Stimulated activated CD8-positive, alpha-beta memory T cell treated with anti-CD3 and anti-CD28 coated beads, Interleukin-4, amount 100 ng/mL, for 48 hours (primary cell): ENCODE measurements at regions not wholly inside any gene's neighbourhood (a gene's known extent, or its start where the extent isn't known, plus 50 kb on each side); places are given as distances from the start of the nearest gene placed in this dataset.
"Not testable (repeated sequence)": the region's sequence is repeated elsewhere in the genome, so short reads cannot be mapped to it uniquely, and the experiment has no call there.

Source experiments
- DNase-seq: peaks from one replicate; pipeline ENCODE4 v3.0.0-alpha.2; 2020

GRCh38 chr13:18992791-18993190, 188.8 kb downstream of the TUBA3C start:
- DNase-seq, result no peak

- DNase-seq, result no peak
These were observed 190.6 kb downstream of the TUBA3C start for GRCh38 chr13:18991060-18991459.

GRCh38 chr13:18978447-18978846, 203.2 kb downstream of the TUBA3C start:
- no peak for DNase-seq

- no peak for DNase-seq
These were observed 203.8 kb downstream of the TUBA3C start for GRCh38 chr13:18977857-18978256.

- DNase-seq, result no peak
These were observed 209.9 kb downstream of the TUBA3C start for GRCh38 chr13:18971576-18972219.

- DNase-seq, result no peak
These were observed 216.2 kb downstream of the TUBA3C start for GRCh38 chr13:18965347-18965855.

GRCh38 chr13:18964942-18965341, 216.7 kb downstream of the TUBA3C start:
- no peak for DNase-seq

- DNase-seq, result not testable (repeated sequence)
These were observed 217.9 kb downstream of the TUBA3C start for GRCh38 chr13:18963684-18964083.

- DNase-seq, result no peak
These were observed 219.4 kb downstream of the TUBA3C start for GRCh38 chr13:18962168-18962734.

- DNase-seq, result no peak
These were observed 220.1 kb downstream of the TUBA3C start for GRCh38 chr13:18961383-18962117.

- no peak for DNase-seq
These were observed 220.9 kb downstream of the TUBA3C start for GRCh38 chr13:18960637-18961227.

GRCh38 chr13:18959996-18960395, 221.6 kb downstream of the TUBA3C start:
- no peak for DNase-seq

GRCh38 chr13:18959229-18959628, 222.4 kb downstream of the TUBA3C start:
- no peak for DNase-seq

- no peak for DNase-seq
These were observed 225.0 kb downstream of the TUBA3C start for GRCh38 chr13:18956473-18957078.

- no peak for DNase-seq
These were observed 227.4 kb downstream of the TUBA3C start for GRCh38 chr13:18954254-18954653.

- DNase-seq, result no peak
These were observed 228.3 kb downstream of the TUBA3C start for GRCh38 chr13:18953139-18953930.

- no peak for DNase-seq
These were observed 229.2 kb downstream of the TUBA3C start for GRCh38 chr13:18952225-18953016.

GRCh38 chr13:18951412-18951811, 230.2 kb downstream of the TUBA3C start:
- DNase-seq, result no peak

- DNase-seq, result no peak
These were observed 231.7 kb downstream of the TUBA3C start for GRCh38 chr13:18949970-18950369.

GRCh38 chr13:18949489-18949761, 232.2 kb downstream of the TUBA3C start:
- DNase-seq, result no peak

- DNase-seq, result no peak
These were observed 232.7 kb downstream of the TUBA3C start for GRCh38 chr13:18948664-18949488.
